ENCODE measurements at regions not wholly inside any gene's neighbourhood (a gene's known extent, or its start where the extent isn't known, plus 50 kb on each side); places are given as distances from the start of the nearest gene placed in this dataset.

GRCh38 chr2:121010998-121011397 lies 274.0 kb downstream of the TFCP2L1 start:
- H3K4me1 Mint-ChIP-seq: no peaks in the 10 kb centered on the region
- no peak overlapping the region for H3K4me3 Mint-ChIP-seq
- no peak for ATAC-seq (replicated peaks)
- no peaks in the 10 kb centered on the region for H3K36me3 Mint-ChIP-seq (ENCODE audit: low read depth)
- H3K27ac Mint-ChIP-seq: no peak overlapping the region
- peaks cover 7% of the 10 kb centered on the region for H3K9me3 Mint-ChIP-seq
- peaks cover 16% of the 10 kb centered on the region for H3K27me3 Mint-ChIP-seq

- H3K4me3 Mint-ChIP-seq: no peak overlapping the region
- no peak overlapping the region for H3K27ac Mint-ChIP-seq
- H3K27me3 Mint-ChIP-seq: peaks cover 10% of the 10 kb centered on the region
- peaks cover 4% of the 10 kb centered on the region for H3K9me3 Mint-ChIP-seq
- no peaks in the 10 kb centered on the region for H3K4me1 Mint-ChIP-seq
- ATAC-seq (replicated peaks): no peak
- no peaks in the 10 kb centered on the region for H3K36me3 Mint-ChIP-seq (ENCODE audit: low read depth)
These were observed 270.1 kb downstream of the TFCP2L1 start for GRCh38 chr2:121014876-121015275.

- Mint-ChIP-seq H3K9me3 (peaks cover 1% of the 10 kb centered on the region), H3K27ac (no peak overlapping the region), H3K4me1 (no peaks in the 10 kb centered on the region), H3K36me3 (ENCODE audit: low read depth) (no peaks in the 10 kb centered on the region), H3K4me3 (no peak overlapping the region), H3K27me3 (peaks cover 6% of the 10 kb centered on the region)
- no peak for ATAC-seq (replicated peaks)
These were observed 269.0 kb downstream of the TFCP2L1 start for GRCh38 chr2:121015971-121016485.

GRCh38 chr2:121017396-121017795 lies 267.6 kb downstream of the TFCP2L1 start:
- no peak for ATAC-seq (replicated peaks)
- H3K9me3 Mint-ChIP-seq: no peaks in the 10 kb centered on the region
- no peak overlapping the region for H3K4me3 Mint-ChIP-seq
- no peak overlapping the region for H3K27ac Mint-ChIP-seq
- H3K4me1 Mint-ChIP-seq: no peaks in the 10 kb centered on the region
- no peaks in the 10 kb centered on the region for H3K36me3 Mint-ChIP-seq (ENCODE audit: low read depth)
- peaks cover 12% of the 10 kb centered on the region for H3K27me3 Mint-ChIP-seq

GRCh38 chr2:121018136-121019061 lies 266.6 kb downstream of the TFCP2L1 start:
- H3K27ac Mint-ChIP-seq: no peak overlapping the region
- H3K36me3 Mint-ChIP-seq (ENCODE audit: low read depth): no peaks in the 10 kb centered on the region
- H3K4me1 Mint-ChIP-seq: no peaks in the 10 kb centered on the region
- H3K9me3 Mint-ChIP-seq: no peaks in the 10 kb centered on the region
- ATAC-seq (replicated peaks): no peak
- H3K27me3 Mint-ChIP-seq: peaks cover 12% of the 10 kb centered on the region
- H3K4me3 Mint-ChIP-seq: no peak overlapping the region

GRCh38 chr2:121019071-121019470 lies 265.9 kb downstream of the TFCP2L1 start:
- Mint-ChIP-seq H3K27me3 (peaks cover 12% of the 10 kb centered on the region), H3K9me3 (no peaks in the 10 kb centered on the region), H3K4me3 (no peak overlapping the region), H3K27ac (no peak overlapping the region), H3K4me1 (no peaks in the 10 kb centered on the region), H3K36me3 (ENCODE audit: low read depth) (no peaks in the 10 kb centered on the region)
- ATAC-seq (replicated peaks): no peak

- Mint-ChIP-seq H3K9me3 (no peaks in the 10 kb centered on the region), H3K4me1 (no peaks in the 10 kb centered on the region), H3K4me3 (no peak overlapping the region), H3K27me3 (peaks cover 12% of the 10 kb centered on the region), H3K36me3 (ENCODE audit: low read depth) (no peaks in the 10 kb centered on the region), H3K27ac (no peak overlapping the region)
- no peak for ATAC-seq (replicated peaks)
These were observed 265.2 kb downstream of the TFCP2L1 start for GRCh38 chr2:121019756-121020155.

GRCh38 chr2:121021685-121022084 lies 263.3 kb downstream of the TFCP2L1 start:
- H3K4me3 Mint-ChIP-seq: no peak overlapping the region
- H3K36me3 Mint-ChIP-seq (ENCODE audit: low read depth): no peaks in the 10 kb centered on the region
- H3K4me1 Mint-ChIP-seq: no peaks in the 10 kb centered on the region
- no peak overlapping the region for H3K27ac Mint-ChIP-seq
- H3K27me3 Mint-ChIP-seq: peaks cover 17% of the 10 kb centered on the region
- ATAC-seq (replicated peaks): no peak
- H3K9me3 Mint-ChIP-seq: peaks cover 4% of the 10 kb centered on the region

GRCh38 chr2:121028577-121028976 lies 256.4 kb downstream of the TFCP2L1 start:
- H3K4me3 Mint-ChIP-seq: no peak overlapping the region
- no peak overlapping the region for H3K27ac Mint-ChIP-seq
- H3K36me3 Mint-ChIP-seq (ENCODE audit: low read depth): no peaks in the 10 kb centered on the region
- ATAC-seq (replicated peaks): no peak
- peaks cover 8% of the 10 kb centered on the region for H3K27me3 Mint-ChIP-seq
- H3K4me1 Mint-ChIP-seq: no peaks in the 10 kb centered on the region
- peaks cover 4% of the 10 kb centered on the region for H3K9me3 Mint-ChIP-seq

- no peak overlapping the region for H3K4me3 Mint-ChIP-seq
- H3K36me3 Mint-ChIP-seq (ENCODE audit: low read depth): no peaks in the 10 kb centered on the region
- no peaks in the 10 kb centered on the region for H3K4me1 Mint-ChIP-seq
- peaks cover 2% of the 10 kb centered on the region for H3K9me3 Mint-ChIP-seq
- H3K27ac Mint-ChIP-seq: no peak overlapping the region
- no peak for ATAC-seq (replicated peaks)
- H3K27me3 Mint-ChIP-seq: peaks cover 6% of the 10 kb centered on the region
These were observed 254.5 kb downstream of the TFCP2L1 start for GRCh38 chr2:121030523-121030922.

- H3K4me3 Mint-ChIP-seq: no peak overlapping the region
- ATAC-seq (replicated peaks): no peak
- no peaks in the 10 kb centered on the region for H3K9me3 Mint-ChIP-seq
- no peak overlapping the region for H3K27ac Mint-ChIP-seq
- H3K27me3 Mint-ChIP-seq: peaks cover 4% of the 10 kb centered on the region
- H3K4me1 Mint-ChIP-seq: no peaks in the 10 kb centered on the region
- H3K36me3 Mint-ChIP-seq (ENCODE audit: low read depth): no peaks in the 10 kb centered on the region
These were observed 253.2 kb downstream of the TFCP2L1 start for GRCh38 chr2:121031568-121032340.

- Mint-ChIP-seq H3K9me3 (no peaks in the 10 kb centered on the region), H3K4me1 (no peaks in the 10 kb centered on the region), H3K36me3 (ENCODE audit: low read depth) (no peaks in the 10 kb centered on the region), H3K4me3 (no peak overlapping the region), H3K27ac (no peak overlapping the region), H3K27me3 (peaks cover 9% of the 10 kb centered on the region)
- no peak for ATAC-seq (replicated peaks)
These were observed 251.5 kb downstream of the TFCP2L1 start for GRCh38 chr2:121033461-121033996.

GRCh38 chr2:121034551-121034950 lies 250.5 kb downstream of the TFCP2L1 start:
- Mint-ChIP-seq H3K4me1 (no peaks in the 10 kb centered on the region), H3K27ac (no peak overlapping the region), H3K36me3 (ENCODE audit: low read depth) (no peaks in the 10 kb centered on the region), H3K4me3 (no peak overlapping the region), H3K27me3 (peaks cover 9% of the 10 kb centered on the region), H3K9me3 (no peaks in the 10 kb centered on the region)
- ATAC-seq (replicated peaks): no peak

- Mint-ChIP-seq H3K27me3 (peaks cover 9% of the 10 kb centered on the region), H3K36me3 (ENCODE audit: low read depth) (no peaks in the 10 kb centered on the region), H3K4me3 (no peak overlapping the region), H3K4me1 (no peaks in the 10 kb centered on the region), H3K27ac (no peak overlapping the region), H3K9me3 (no peaks in the 10 kb centered on the region)
- no peak for ATAC-seq (replicated peaks)
These were observed 248.7 kb downstream of the TFCP2L1 start for GRCh38 chr2:121036226-121036692.

Measured in activated T-helper 17 cell treated with anti-CD3 and anti-CD28 coated beads, Interleukin-2, amount 50 U/mL, for 72 hours (primary cell).